Adrenal gland (tissue), 9 donors: ENCODE measurements at regions not wholly inside any gene's neighbourhood (a gene's known extent, or its start where the extent isn't known, plus 50 kb on each side); places are given as distances from the start of the nearest gene placed in this dataset.

Experiments
- DNase-seq, 7 donors: peaks; one replicate each; pipeline ENCODE4 v3.0.0-alpha.2; 2019 to 2020
- H3K27ac ChIP-seq, 5 donors: fragments of 200-600 bp; sonication (generic) in 4 of 5; 1 replicate in 3 of 5; 2 replicates in 2 of 5; pipeline versions ENCODE4 v1.5.1 to v1.8.0; 2016 to 2020; ENCODE audit warnings: mild to moderate bottlenecking in 1 of 5
- H3K27me3 ChIP-seq: fragments of 200-600 bp; 2 replicates; pipeline ENCODE4 v1.8.0; 2021
- H3K36me3 ChIP-seq, 2 donors: fragments of 200-600 bp; replicated peaks in 1 of 2; 1 replicate in 1 of 2; 2 replicates in 1 of 2; pipeline versions ENCODE4 v1.5.1 to v1.8.0; 2018 to 2022
- H3K4me1 ChIP-seq, 2 donors: fragments of 200-600 bp; replicated peaks in 1 of 2; 1 replicate in 1 of 2; 2 replicates in 1 of 2; pipeline versions ENCODE4 v1.5.1 to v1.8.0; 2018 to 2021
- H3K4me3 ChIP-seq, 4 donors: fragments of 200-600 bp; sonication (generic) in 3 of 4; one replicate each; pipeline ENCODE4 v1.5.1; 2016 to 2018
- H3K9me3 ChIP-seq, 3 donors: fragments of 200-600 bp; sonication (generic) in 1 of 3; replicated peaks in 1 of 3; 1 replicate in 2 of 3; 2 replicates in 1 of 3; pipeline versions ENCODE4 v1.5.1 to v1.8.0; 2016 to 2021
- CTCF ChIP-seq, 6 experiments: fragments of 450-650 bp in 4 of 6; fragments of 200-600 bp in 2 of 6; sonication (generic) in 1 of 6; IDR thresholded peaks; 1 replicate in 5 of 6; 2 replicates in 1 of 6; pipeline versions ENCODE4 v1.5.1 to v1.8.0; 2016 to 2021; ENCODE audit warnings: antibody characterized with exemption in 6 of 6, mild to moderate bottlenecking in 2 of 6, moderate library complexity in 1 of 6
- POLR2A ChIP-seq, 2 donors: fragments of 450-650 bp; IDR thresholded peaks; one replicate each; pipeline ENCODE4 v1.6.1; 2017; ENCODE audit warnings: antibody characterized with exemption in 2 of 2, mild to moderate bottlenecking in 2 of 2, moderate library complexity in 1 of 2
- WGBS, 4 donors: extraction: QIAGEN DNeasy Blood & Tissue Kit in 2 of 4; methylation state at CpG; one replicate each; pipeline versions ENCODE4 v1.1.5 to v1.1.7; 2013 to 2017; 5-methylcytosine and 5-hydroxymethylcytosine counted together
- intact Hi-C, 2 donors: fragments of 100-400 bp; cut with DNase I; formaldehyde crosslinking; loops; one replicate each; pipeline versions ENCODE4 v1.14.1 to v1.15.0; 2022 to 2023
- donor health status: healthy with polysubstance abuse.
- donor health status: Bipolar disorder and iron deficiency.
- donor health status: DM: yes; HTN: yes; CAD: no.
- donor health status: DM: no; HTN: no; CAD: no.
- donor health status: DM: no; HTN: no; CAD: no.

- DNase-seq = peak in 1 of 7 donors; percentile 36
- 74 to 86% (median 81%) methylated on average over 4 of the region's 4 CpGs for WGBS, 4 donors
- no peaks in the 10 kb centered on the region for H3K36me3 ChIP-seq
- TF ChIP-seq CTCF (IDR thresholded peaks at IDR 0.05) (no peak), POLR2A (IDR thresholded peaks at IDR 0.05) (no peak)
- H3K9me3 ChIP-seq = no peaks in the 10 kb centered on the region
- intact Hi-C loops = no loop called here
- no peak overlapping the region for H3K27ac ChIP-seq
- no peak overlapping the region for H3K4me3 ChIP-seq
- H3K27me3 ChIP-seq = no peaks in the 10 kb centered on the region
- H3K4me1 ChIP-seq = peaks cover 0 to 5% of the 10 kb centered on the region in 2 donors
These were observed 132.2 kb downstream of the NUFIP1 start for GRCh38 chr13:44857061-44857460.

GRCh38 chr13:44855860-44856259, 133.4 kb downstream of the NUFIP1 start:
- DNase-seq = no peak
- Histone ChIP-seq H3K36me3 (no peaks in the 10 kb centered on the region), H3K4me3 (no peak overlapping the region), H3K27me3 (no peaks in the 10 kb centered on the region), H3K27ac (no peak overlapping the region), H3K9me3 (no peaks in the 10 kb centered on the region), H3K4me1 (peaks cover 0 to 5% of the 10 kb centered on the region in 2 donors)
- intact Hi-C loops = no loop called here
- TF ChIP-seq CTCF (IDR thresholded peaks at IDR 0.05) = no peak
- no peak for TF ChIP-seq POLR2A (IDR thresholded peaks at IDR 0.05)
- 72 to 93% (median 87%) methylated on average over 4 of the region's 4 CpGs for WGBS, 4 donors

GRCh38 chr13:44854313-44855060, 134.8 kb downstream of the NUFIP1 start:
- Histone ChIP-seq H3K4me1 (peaks cover 0 to 5% of the 10 kb centered on the region in 2 donors), H3K4me3 (no peak overlapping the region), H3K27ac (no peak overlapping the region), H3K36me3 (no peaks in the 10 kb centered on the region), H3K27me3 (no peaks in the 10 kb centered on the region), H3K9me3 (no peaks in the 10 kb centered on the region)
- intact Hi-C loops = no loop called here
- no peak for TF ChIP-seq CTCF (IDR thresholded peaks at IDR 0.05)
- TF ChIP-seq POLR2A (IDR thresholded peaks at IDR 0.05) = no peak
- DNase-seq = no peak
- WGBS, 4 donors = 79 to 90% (median 85%) methylated on average over 8 of the region's 8 CpGs

GRCh38 chr13:44853641-44854040, 135.6 kb downstream of the NUFIP1 start:
- intact Hi-C loops = no loop called here
- H3K4me3 ChIP-seq = no peak overlapping the region
- peak in 1 of 7 donors; percentile 28 for DNase-seq
- no peak overlapping the region for H3K27ac ChIP-seq
- WGBS, 4 donors = 38 to 55% (median 44%) methylated on average over 3 of the region's 3 CpGs
- no peaks in the 10 kb centered on the region for H3K27me3 ChIP-seq
- H3K4me1 ChIP-seq = peaks cover 0 to 5% of the 10 kb centered on the region in 2 donors
- H3K9me3 ChIP-seq = no peaks in the 10 kb centered on the region
- no peak for TF ChIP-seq POLR2A (IDR thresholded peaks at IDR 0.05)
- no peaks in the 10 kb centered on the region for H3K36me3 ChIP-seq
